Activated T-helper 1 cell treated with anti-CD3 and anti-CD28 coated beads, Interleukin-12 subunit alpha, Interleukin-12 subunit beta, Interleukin-2, Interleukin-4 antibody, amounts not matched to agents 30 ng/mL and 10 ng/mL and 1 ng/mL, durations not matched to agents 14 hours and 24 hours and 36 hours (primary cell): ENCODE measurements at regions not wholly inside any gene's neighbourhood (a gene's known extent, or its start where the extent isn't known, plus 50 kb on each side); places are given as distances from the start of the nearest gene placed in this dataset.

Experiments used
- DNase-seq: peaks from one replicate; pipeline ENCODE4 v3.0.0; 2021; ENCODE audit warnings: low spot score
- H3K27ac Mint-ChIP-seq: one replicate; pipeline ENCODE4 v1.8.0; 2021; ENCODE audit warnings: mild to moderate bottlenecking, mixed read lengths
- H3K27me3 Mint-ChIP-seq: one replicate; pipeline ENCODE4 v1.8.0; 2022; ENCODE audit warnings: mild to moderate bottlenecking, moderate library complexity, mixed read lengths; ENCODE audit not compliant: insufficient read depth
- H3K36me3 Mint-ChIP-seq: one replicate; pipeline ENCODE4 v1.8.0; 2021; ENCODE audit warnings: low read depth, mixed read lengths
- H3K4me1 Mint-ChIP-seq: one replicate; pipeline ENCODE4 v1.8.0; 2021; ENCODE audit warnings: low read depth, mixed read lengths
- H3K4me3 Mint-ChIP-seq: one replicate; pipeline ENCODE4 v1.8.0; 2021; ENCODE audit warnings: mild to moderate bottlenecking, moderate library complexity, mixed read lengths
- H3K9me3 Mint-ChIP-seq: one replicate; pipeline ENCODE4 v1.8.0; 2021; ENCODE audit warnings: mixed read lengths
- intact Hi-C: fragments of 100-400 bp; cut with micrococcal nuclease; formaldehyde crosslinking; loops from one replicate; pipeline ENCODE4 v1.15.1; 2024

DNA sequence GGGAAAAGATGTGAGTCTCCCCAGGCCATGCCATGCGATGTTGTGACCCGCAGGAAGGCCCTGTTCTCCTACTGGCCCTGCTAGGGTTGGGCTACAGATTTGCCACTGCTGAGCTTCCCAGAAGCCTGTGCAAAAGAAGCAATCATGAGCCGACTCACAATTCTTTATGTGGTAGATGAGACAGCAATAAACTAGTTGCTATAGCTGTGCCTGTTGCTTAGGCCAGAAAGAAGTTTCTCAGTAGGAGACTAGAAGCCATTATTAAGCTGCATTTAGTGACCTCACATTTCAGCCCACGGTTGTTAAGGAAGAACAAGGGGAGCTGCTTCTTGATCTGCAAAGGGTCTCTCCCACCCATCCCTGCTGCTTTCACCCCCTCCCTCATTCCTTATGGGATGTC, 239.4 kb upstream of the CRY1 start:
- H3K4me1 Mint-ChIP-seq = peaks cover 79% of the 10 kb centered on the region
- H3K36me3 Mint-ChIP-seq = peaks cover 23% of the 10 kb centered on the region
- no peak overlapping the region for H3K4me3 Mint-ChIP-seq
- H3K27ac Mint-ChIP-seq = no peak overlapping the region
- no peak for DNase-seq
- peaks cover 3% of the 10 kb centered on the region for H3K9me3 Mint-ChIP-seq
- intact Hi-C loops = no loop called here
- no peaks in the 10 kb centered on the region for H3K27me3 Mint-ChIP-seq

DNA sequence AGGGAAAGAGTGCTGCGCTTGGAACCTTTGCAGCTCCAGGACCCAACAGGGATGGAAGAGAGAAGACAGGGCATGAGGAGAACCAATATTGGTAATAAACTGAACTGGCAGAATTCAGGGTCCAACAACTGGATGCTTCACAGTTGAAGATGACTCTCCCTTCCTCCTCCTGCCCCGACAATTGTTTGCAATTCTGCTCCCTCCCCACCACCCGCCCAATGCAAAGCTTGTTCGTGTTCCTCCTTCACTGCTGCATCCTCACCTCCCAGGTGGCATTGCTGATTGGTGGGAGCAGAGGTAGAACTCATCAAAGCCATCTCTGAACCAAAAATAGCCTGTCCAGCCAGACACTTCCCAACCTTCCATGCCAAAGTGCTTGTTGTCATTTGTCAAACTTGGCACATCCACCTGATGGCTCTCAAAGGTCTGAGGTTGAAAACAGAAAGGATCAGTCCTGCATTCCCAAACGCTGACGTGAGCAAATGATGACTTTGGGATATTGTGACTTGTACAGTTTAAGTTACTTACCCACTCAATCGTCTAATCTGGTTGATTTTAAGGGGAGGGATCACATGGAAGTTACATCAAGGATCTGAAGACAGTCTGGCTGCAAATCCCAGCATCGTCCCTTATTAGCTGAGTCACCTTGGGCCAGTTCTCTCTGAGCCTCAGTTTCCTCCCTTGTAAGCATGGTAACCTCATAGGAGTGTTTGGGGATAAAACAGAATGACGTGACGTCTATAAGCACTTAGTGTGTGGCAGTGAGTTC, 242.6 kb upstream of the CRY1 start:
- Mint-ChIP-seq H3K4me3 (no peak overlapping the region), H3K9me3 (no peaks in the 10 kb centered on the region), H3K4me1 (peaks cover 66% of the 10 kb centered on the region), H3K36me3 (peaks cover 27% of the 10 kb centered on the region), H3K27me3 (no peaks in the 10 kb centered on the region), H3K27ac (no peak overlapping the region)
- no peak for DNase-seq
- intact Hi-C loops = no loop called here

DNA sequence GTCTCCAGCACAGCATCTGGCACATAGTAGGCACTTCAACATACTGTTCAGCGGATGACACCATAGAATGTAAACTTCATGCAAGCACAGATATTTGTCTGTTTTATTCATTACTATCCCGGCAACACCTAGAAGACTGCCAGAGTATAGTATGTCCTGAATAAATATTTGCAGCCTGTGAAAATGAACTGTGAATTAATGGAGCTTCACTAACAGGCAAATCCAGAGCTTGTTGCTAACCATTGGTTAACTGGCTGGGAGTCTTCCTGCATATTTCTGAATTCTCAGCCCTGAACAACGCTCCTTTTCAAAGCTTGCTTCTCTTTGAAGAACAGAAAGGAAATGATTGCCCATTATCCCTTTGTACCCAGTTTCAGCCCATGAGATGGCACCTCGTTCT, 243.3 kb upstream of the CRY1 start:
- peaks cover 62% of the 10 kb centered on the region for H3K4me1 Mint-ChIP-seq

DNA sequence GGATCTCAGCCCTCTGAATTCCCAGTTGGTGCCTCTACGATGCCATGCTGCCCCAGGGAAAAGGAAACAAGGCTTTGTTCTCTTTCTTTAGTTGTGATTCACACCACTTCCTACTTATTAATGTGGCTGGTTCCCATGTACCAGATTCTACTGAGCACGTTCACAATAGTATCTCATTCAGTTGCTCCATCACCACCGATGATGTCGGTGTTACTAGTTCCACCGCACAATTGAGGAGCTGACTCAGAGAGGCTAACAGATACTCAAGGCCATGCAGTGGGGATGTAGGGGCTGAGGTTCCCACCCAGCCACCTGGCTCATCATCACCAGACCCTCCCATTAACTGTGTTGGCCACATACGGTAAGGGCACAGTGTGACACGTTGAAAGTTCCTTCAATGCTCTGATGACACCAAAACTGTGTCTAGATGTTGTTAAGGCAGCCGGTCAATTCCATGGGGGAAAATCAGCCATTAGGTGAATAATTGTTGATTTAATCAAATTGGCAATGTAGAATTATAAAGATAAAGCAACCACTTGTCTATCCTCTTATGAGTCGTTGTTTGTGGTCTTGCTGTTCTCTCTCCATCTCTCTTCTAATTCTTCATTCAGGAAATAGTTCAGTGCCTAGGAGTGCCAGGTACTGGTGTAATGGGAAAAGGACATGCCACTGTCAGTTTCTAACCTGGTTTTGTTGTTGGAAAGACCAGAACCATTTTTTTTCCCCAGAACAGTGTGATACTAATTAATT, 244.2 kb upstream of the CRY1 start:
- DNase-seq = no peak
- H3K4me3 Mint-ChIP-seq = no peak overlapping the region
- H3K27ac Mint-ChIP-seq = peak overlapping the region; percentile 22
- peaks cover 55% of the 10 kb centered on the region for H3K4me1 Mint-ChIP-seq
- intact Hi-C loops = loop anchor here (1.0 kb wide), 1 partner anchor 8 kb away; no protein-coding TSS in a partner anchor
- H3K9me3 Mint-ChIP-seq = no peaks in the 10 kb centered on the region
- peaks cover 36% of the 10 kb centered on the region for H3K36me3 Mint-ChIP-seq
- H3K27me3 Mint-ChIP-seq = no peaks in the 10 kb centered on the region

More for the DNA sequence above, 243.3 kb upstream of the CRY1 start:
- intact Hi-C loops = loop anchor here (1.0 kb wide), 1 partner anchor 7 kb away; no protein-coding TSS in a partner anchor
- H3K36me3 Mint-ChIP-seq = peaks cover 31% of the 10 kb centered on the region
- no peaks in the 10 kb centered on the region for H3K9me3 Mint-ChIP-seq
- no peak overlapping the region for H3K27ac Mint-ChIP-seq
- H3K27me3 Mint-ChIP-seq = no peaks in the 10 kb centered on the region
- DNase-seq = no peak
- H3K4me3 Mint-ChIP-seq = no peak overlapping the region

DNA sequence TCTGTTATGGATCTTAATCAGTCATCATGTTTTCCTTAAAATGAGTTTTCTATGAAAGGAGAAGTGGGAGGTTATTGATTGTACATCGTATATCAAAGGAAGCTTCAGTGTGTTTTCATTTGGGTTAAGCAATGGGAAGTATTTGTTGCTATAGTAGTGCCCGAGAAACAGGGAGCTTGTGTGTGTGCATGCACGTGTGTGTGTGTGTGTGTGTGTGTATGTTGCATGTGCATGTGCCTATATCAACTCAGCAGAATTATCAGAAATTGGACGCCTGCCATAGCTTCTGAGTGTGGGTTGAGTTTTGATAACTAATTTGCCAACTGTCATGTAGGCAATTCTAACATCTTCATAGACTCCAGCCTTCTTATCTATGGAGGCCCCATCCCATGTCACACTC, 246.1 kb upstream of the CRY1 start:
- intact Hi-C loops = no loop called here
- no peak for DNase-seq
- Mint-ChIP-seq H3K27ac (no peak overlapping the region), H3K36me3 (peaks cover 29% of the 10 kb centered on the region), H3K27me3 (no peaks in the 10 kb centered on the region), H3K4me1 (peaks cover 37% of the 10 kb centered on the region), H3K4me3 (no peak overlapping the region), H3K9me3 (peaks cover 3% of the 10 kb centered on the region)

DNA sequence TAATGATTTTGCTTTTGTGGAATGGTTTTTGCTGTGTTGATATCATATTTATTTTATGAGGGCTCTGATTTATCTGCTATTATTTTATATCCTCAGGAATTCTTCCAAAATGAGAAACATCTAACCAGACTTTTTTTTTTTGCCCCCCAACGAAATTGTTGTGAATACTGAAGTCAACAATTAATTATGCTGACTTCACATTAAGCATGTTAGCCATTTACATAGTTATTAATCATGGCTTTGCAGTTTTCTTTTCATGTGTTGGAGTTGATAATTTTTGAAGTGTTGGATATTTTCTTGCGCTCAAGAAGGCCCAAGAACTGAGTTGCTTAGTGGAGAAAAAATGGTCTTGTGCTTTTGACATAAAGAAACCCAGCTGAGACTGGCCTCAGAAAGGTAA, 246.6 kb upstream of the CRY1 start:
- Mint-ChIP-seq H3K9me3 (peaks cover 3% of the 10 kb centered on the region), H3K27me3 (no peaks in the 10 kb centered on the region), H3K36me3 (peaks cover 28% of the 10 kb centered on the region), H3K4me3 (no peak overlapping the region), H3K27ac (no peak overlapping the region), H3K4me1 (peaks cover 33% of the 10 kb centered on the region)
- intact Hi-C loops = no loop called here
- no peak for DNase-seq

DNA sequence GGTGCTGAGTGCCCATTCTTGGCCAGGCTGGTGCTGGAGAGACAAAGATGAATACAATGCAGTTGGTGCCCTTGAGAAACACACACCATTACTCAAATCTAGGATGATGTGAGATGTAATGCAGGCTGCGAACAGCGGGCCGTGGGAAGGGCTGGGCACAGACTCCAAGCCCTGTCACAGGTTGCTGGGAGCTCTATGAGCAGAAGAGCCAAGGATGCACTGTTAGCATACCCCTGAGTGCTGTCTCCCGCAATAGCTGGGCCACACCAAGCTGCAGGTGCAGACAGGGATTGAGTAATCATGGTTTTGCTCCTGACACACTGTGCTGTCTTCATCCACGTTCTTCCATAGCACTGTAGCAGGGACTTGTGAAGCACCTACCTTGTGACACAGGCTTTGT, 247.5 kb upstream of the CRY1 start:
- intact Hi-C loops = no loop called here
- peaks cover 34% of the 10 kb centered on the region for H3K4me1 Mint-ChIP-seq
- H3K27me3 Mint-ChIP-seq = no peaks in the 10 kb centered on the region
- no peak overlapping the region for H3K27ac Mint-ChIP-seq
- no peak overlapping the region for H3K4me3 Mint-ChIP-seq
- H3K9me3 Mint-ChIP-seq = peaks cover 5% of the 10 kb centered on the region
- H3K36me3 Mint-ChIP-seq = peaks cover 31% of the 10 kb centered on the region
- no peak for DNase-seq

DNA sequence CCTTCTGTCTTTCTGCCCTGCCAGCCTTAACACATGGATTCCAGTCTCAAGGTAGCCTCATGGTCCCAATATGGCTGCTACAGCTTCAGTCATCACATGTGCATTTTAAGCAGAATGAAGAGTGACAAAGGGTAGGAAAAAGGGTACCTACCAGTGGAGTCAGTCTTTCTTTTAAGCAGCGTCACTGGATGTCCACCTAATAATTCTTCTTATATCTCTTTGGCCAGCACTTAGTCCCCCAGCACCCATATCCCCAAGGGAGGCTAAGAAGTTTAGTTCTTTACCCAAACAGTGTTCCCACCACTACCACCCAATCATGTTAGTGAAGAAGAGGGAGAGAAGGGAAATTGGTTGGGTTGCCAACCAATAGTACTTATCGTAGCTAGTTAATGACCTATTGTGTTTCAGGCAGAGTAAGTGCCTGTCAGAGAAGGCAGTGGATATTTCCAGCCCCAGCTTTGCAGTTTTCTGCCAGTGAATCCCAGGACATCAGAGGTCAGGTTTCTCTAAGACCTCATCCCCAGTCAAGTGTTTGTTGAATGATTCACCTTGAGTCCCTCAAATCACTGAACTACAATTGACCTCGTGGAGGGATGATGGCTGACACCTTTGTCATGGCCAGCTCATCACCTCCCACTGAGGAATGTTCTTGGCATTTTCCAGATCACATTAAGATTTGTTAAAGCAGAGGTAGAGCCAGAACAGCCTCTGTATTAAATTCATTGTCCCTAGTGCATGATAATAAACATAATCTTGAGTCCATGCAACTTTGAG, 250.9 kb upstream of the CRY1 start:
- intact Hi-C loops = no loop called here
- no peak for DNase-seq
- Mint-ChIP-seq H3K4me3 (no peak overlapping the region), H3K27me3 (no peaks in the 10 kb centered on the region), H3K27ac (no peak overlapping the region), H3K36me3 (peaks cover 35% of the 10 kb centered on the region), H3K9me3 (peaks cover 13% of the 10 kb centered on the region), H3K4me1 (peaks cover 35% of the 10 kb centered on the region)

DNA sequence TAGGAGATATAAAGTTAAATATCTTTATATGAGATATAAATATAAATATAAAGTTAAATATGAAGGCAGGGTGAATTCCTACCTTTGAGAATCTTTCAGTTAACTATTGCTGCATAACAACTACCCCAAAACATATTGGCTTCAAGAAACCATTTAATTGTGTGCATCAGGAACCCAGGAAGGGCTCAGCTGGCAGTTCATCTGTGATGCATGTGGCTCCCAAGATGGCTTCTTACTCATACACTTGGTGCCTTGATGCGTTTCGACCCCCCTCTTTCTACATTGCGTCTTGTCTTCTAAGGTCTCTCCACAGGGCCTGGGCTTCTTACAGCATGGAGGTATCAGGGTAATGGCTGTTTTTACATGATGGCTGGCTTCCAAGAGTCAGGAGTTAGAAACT, 253.9 kb upstream of the CRY1 start:
- H3K27ac Mint-ChIP-seq = no peak overlapping the region
- no peaks in the 10 kb centered on the region for H3K27me3 Mint-ChIP-seq
- DNase-seq = no peak
- H3K4me3 Mint-ChIP-seq = no peak overlapping the region
- peaks cover 22% of the 10 kb centered on the region for H3K36me3 Mint-ChIP-seq
- peaks cover 13% of the 10 kb centered on the region for H3K9me3 Mint-ChIP-seq
- peaks cover 33% of the 10 kb centered on the region for H3K4me1 Mint-ChIP-seq
- intact Hi-C loops = no loop called here

DNA sequence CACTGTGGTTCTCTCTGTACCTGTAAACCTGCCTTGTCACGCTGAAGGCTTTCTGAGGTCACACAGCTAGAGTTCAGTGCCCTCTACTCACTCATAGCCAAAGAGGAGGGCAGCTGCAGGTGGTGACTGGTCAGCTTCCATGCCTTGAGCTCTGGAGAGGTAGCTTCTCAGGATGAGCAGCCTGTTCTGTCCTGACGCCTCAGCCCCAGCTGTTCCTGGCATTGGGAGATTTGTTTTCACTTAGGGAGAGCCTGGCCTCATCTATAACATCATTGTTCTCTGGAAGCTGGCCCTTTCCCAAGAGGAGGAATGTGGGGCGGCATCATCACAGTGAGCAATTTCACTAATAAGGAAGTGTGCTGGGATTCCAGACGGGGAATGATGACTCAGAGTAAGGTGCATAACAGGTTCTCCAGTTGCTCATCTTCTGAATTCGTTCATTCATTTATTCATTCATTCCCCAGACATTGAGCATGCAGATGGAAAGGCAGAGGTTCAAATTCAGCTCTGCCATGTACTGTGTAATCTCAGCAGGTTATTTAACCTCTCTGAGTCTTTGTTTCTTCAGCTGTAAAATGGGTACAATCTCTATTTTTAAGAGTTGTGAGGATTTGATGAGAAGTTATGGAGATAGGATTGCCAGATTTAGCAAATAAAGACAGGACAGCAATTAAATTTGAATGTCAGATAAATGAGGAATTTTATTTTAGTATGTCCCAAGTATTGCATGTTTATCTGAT, 255.8 kb upstream of the CRY1 start:
- H3K4me3 Mint-ChIP-seq = no peak overlapping the region
- H3K9me3 Mint-ChIP-seq = peaks cover 10% of the 10 kb centered on the region
- DNase-seq = no peak
- no peaks in the 10 kb centered on the region for H3K27me3 Mint-ChIP-seq
- H3K27ac Mint-ChIP-seq = no peak overlapping the region
- H3K4me1 Mint-ChIP-seq = peaks cover 53% of the 10 kb centered on the region
- intact Hi-C loops = no loop called here
- peaks cover 17% of the 10 kb centered on the region for H3K36me3 Mint-ChIP-seq

DNA sequence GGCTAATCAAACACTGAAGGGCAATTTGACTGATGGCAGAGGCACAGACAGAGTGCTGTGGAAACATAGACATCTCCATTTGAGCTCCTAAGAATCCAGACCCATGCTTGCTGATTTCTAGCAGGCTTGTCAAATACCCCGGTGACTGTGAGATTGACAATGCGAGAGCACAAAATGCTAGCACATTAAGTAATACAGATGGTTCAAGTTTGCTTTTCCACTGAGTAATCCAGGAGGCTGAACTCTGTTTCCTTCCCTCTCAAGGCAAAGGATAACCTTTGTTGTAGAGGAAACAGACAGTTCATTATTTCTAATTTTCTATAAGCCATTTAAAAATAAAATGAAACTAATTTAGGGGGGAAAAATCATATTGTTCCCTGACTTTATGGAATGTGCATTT, 256.5 kb upstream of the CRY1 start:
- no peak for DNase-seq
- Mint-ChIP-seq H3K27me3 (no peaks in the 10 kb centered on the region), H3K4me1 (peaks cover 59% of the 10 kb centered on the region), H3K36me3 (peaks cover 19% of the 10 kb centered on the region), H3K4me3 (no peak overlapping the region), H3K9me3 (peaks cover 10% of the 10 kb centered on the region), H3K27ac (no peak overlapping the region)
- intact Hi-C loops = loop anchor here (10.0 kb wide), 1 partner anchor 575 kb away; the partner anchor contains the start of gene RIC8B

DNA sequence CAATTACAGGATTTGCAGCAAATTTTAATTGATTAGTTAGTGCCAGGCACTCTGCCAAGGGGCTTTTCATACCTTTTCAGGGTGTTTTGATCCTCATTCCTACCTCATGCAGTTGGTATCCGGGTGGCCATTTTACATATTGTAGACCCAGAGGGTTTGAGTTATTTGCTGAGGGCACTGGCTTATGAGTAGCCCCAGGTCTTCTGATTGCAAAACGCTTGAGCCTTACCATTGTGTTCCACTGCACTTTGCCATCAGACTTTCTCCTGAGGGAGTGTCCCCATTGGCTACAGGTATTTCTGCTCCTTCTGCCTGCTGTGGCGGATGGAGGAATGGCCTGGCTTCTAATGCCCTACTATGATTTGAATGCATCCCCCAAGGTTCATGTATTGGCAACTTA, 257.8 kb upstream of the CRY1 start:
- Mint-ChIP-seq H3K27ac (no peak overlapping the region), H3K27me3 (no peaks in the 10 kb centered on the region), H3K36me3 (peaks cover 11% of the 10 kb centered on the region), H3K4me1 (peaks cover 62% of the 10 kb centered on the region), H3K9me3 (peaks cover 6% of the 10 kb centered on the region), H3K4me3 (no peak overlapping the region)
- DNase-seq = no peak
- intact Hi-C loops = loop anchor here (10.0 kb wide), 1 partner anchor 576 kb away; the partner anchor contains the start of gene RIC8B
